PFSK-1 (cell line): ENCODE measurements at regions not wholly inside any gene's neighbourhood (a gene's known extent, or its start where the extent isn't known, plus 50 kb on each side); places are given as distances from the start of the nearest gene placed in this dataset.

ENCODE experiments used
- FOXP2 ChIP-seq: optimal IDR thresholded peaks from 2 replicates; pipeline ENCODE3; 2011; ENCODE audit warnings: borderline replicate concordance, control low read depth, inconsistent platforms; ENCODE audit not compliant: insufficient read depth; ENCODE audit errors: extremely low read length, extremely low read depth
- POLR2AphosphoS5 ChIP-seq: IDR thresholded peaks from 2 replicates; pipeline ENCODE4 v1.6.1; 2012; ENCODE audit warnings: low read depth, mild to moderate bottlenecking, control low read depth, low read length, moderate library complexity
- REST ChIP-seq, 2 experiments: IDR thresholded peaks; 2 replicates each; pipeline versions ENCODE4 v1.6.1 to v1.8.0; 2011 to 2012; ENCODE audit warnings: low read depth in 2 of 2, low read length in 2 of 2, control low read depth in 1 of 2, inconsistent platforms in 1 of 2, mild to moderate bottlenecking in 1 of 2, moderate library complexity in 1 of 2; ENCODE audit not compliant: insufficient read depth in 1 of 2
- SIN3A ChIP-seq: IDR thresholded peaks from 2 replicates; pipeline ENCODE4 v1.6.1; 2012; ENCODE audit warnings: mild to moderate bottlenecking, low read length, moderate library complexity, borderline replicate concordance; ENCODE audit not compliant: insufficient read depth
- TAF1 ChIP-seq: IDR thresholded peaks from 2 replicates; pipeline ENCODE4 v1.6.1; 2012; ENCODE audit warnings: low read length, control low read depth, borderline replicate concordance; ENCODE audit not compliant: insufficient read depth

- TF ChIP-seq POLR2AphosphoS5: no peak
- no peak for TF ChIP-seq TAF1
- no peak for TF ChIP-seq REST (IDR thresholded peaks at IDR 0.05; ENCODE audit: insufficient read depth in 1 of 2, low read depth in 2 of 2, low read length in 2 of 2)
- no peak for TF ChIP-seq SIN3A
- TF ChIP-seq FOXP2: no peak
Observed at GRCh38 chr12:124465473-124465872, 101.9 kb downstream of the NCOR2 start.
